ENCODE measurements at regions not wholly inside any gene's neighbourhood (a gene's known extent, or its start where the extent isn't known, plus 50 kb on each side); places are given as distances from the start of the nearest gene placed in this dataset.
"Not testable (repeated sequence)": the region's sequence is repeated elsewhere in the genome, so short reads cannot be mapped to it uniquely, and the experiment has no call there.

DNA sequence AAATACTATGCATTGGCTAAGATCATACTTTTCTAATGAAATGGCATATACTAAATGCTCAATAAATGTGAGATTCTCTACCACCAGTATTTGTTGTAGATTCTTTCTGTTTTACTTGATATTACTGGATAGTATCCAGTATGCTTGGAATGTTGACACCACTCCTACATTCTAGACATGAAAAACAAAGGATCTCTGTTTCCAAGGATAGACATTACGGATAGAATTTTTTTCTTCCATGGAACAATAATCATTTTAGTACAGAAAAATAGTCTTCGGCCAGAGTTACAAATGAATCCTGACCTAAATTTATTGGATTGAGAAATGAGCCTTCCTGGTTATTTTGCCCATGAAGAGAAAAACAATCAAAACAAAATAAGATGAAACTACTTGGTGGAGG is 258.2 kb upstream of the NT5E start:
- DNase-seq: no peak

DNA sequence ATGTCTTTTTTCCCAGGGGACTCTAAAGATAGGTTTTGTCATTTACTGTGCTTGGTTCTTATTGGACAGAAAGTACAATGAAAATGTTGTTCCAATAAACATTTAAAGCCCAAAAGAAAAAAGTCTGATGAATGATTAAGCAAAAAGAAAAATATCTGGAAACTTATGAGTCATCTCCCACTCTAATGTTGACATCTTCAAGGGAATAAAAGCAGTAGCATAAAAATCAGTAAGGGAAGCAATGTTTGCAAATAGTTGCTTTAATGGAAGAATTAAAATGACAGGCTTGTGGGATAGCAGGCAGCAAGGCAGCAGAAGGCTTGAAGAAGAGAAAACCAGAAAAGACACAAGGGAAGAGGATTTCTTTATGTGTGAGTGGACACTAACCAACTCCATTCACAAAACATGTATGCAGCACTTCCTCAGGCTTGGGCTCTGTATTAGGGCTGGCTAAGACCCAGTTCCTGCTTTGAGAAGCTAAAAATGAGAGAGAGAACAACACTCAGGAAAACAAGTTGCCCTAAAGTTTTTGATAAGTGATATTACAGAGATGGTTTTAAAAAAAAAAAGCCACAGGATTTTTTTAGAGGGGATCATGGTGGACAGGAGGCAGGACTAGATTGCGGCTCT is 263.2 kb upstream of the NT5E start:
- DNase-seq: no peak

DNA sequence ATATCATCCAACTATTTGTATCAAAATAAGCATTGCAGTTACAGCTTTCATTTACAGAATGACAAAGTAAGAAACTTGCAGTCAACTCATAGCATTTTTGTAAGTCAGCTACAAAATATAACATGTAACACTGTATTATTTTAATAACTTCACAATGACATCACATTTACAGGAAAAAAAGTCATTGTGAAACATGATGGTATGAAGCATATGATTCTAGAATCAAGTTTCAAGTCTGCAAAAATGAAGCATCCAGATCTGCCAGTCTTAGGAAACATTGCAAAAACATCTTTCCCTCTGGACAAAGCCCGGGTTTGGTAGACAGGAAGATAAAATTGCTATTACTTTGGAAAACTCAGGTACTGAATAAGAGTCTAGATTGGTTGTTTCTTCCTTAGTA is 263.9 kb upstream of the NT5E start:
- DNase-seq: no peak

DNA sequence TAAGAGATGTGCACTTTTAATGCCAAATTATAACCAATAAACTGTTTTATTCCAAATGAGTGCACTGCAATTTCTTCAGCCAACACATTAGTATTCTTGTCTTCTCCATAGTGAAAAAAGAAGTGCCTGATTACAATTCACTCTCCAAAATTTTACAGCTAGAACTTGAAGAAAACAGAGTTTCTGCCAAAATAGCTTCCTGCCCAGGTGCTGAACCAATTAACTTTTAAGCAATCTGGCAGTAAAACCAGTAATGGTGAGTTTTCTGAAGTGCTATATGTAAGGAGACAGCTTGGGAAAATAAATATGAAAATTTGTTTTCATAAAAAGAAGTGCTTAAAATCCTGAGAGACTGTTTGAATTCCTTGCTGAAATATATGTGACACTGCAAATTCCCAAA is 266.0 kb upstream of the NT5E start:
- DNase-seq: no peak

DNA sequence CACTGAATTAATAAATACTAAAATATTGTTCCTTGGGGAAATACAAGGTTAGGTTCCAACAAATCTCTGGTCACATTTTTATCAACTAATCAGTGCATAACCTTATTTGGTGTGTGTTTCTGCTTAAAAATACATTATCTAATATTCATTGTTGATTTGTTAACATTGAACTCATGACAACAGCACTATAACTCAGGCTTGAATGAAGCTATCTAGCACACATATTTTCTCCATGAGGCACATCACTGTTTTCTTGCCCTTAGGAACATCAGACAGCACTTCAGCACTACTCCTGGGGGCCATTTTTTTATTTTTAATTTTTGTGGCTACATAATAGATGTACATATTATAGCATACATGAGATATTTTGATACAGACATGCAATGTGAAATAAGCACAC is 277.2 kb upstream of the NT5E start:
- DNase-seq: no peak

DNA sequence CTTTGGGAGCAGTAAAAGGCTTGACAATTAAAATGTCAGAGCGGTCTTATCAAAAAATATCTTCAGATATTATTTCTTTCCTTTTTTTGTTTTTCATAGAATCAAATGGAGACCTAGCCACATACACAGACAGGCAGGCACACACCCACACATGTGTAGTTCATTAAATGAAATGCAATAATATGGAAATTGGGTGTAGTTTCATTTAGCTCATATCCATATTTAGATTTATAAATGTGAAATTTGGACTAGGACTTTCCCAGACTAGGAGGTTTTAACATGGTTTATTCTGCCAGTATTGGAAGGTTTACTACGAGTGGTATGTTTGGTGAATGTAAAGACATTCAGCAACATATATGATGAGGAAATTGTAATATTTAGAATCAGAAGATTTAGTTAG is 277.7 kb upstream of the NT5E start:
- no peak for DNase-seq

DNA sequence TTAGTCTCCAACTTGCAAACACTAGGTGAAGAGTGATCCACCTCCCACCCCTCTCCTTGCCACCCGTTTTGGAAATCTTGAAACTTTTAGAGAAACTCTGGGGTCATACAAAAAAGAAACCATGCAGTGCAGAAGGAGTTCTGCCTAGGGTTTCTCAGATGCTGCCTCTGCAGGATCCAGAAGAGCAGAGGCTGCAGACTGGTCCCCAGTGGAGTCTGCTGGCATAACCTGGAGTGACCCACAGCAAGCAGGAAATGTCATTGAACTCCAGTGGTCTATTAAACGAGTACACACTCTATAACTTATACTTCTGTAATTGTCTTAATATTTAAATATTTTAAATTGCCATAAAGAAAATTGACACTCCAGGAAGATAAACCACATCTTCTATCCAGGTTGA is 280.7 kb upstream of the NT5E start:
- DNase-seq: no peak

DNA sequence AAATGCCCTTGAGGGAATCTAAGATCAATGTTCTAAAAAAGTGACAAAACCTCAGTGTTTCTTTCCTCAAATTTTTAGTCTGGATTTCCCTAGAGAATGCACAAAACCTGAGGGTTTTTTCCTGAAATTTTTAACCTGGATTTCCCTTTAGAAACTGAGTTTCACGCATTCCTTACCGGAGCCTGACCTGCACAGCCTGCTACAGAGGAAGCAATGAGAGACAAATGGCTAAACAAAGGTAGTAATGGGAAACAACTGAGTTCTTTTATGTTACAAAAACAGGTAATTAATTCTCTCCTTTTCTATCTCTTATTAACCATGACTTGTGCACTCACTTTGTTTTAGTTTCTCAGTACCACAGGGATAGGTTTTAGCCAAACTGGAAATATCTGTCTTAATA is 281.7 kb upstream of the NT5E start:
- DNase-seq: no peak

DNA sequence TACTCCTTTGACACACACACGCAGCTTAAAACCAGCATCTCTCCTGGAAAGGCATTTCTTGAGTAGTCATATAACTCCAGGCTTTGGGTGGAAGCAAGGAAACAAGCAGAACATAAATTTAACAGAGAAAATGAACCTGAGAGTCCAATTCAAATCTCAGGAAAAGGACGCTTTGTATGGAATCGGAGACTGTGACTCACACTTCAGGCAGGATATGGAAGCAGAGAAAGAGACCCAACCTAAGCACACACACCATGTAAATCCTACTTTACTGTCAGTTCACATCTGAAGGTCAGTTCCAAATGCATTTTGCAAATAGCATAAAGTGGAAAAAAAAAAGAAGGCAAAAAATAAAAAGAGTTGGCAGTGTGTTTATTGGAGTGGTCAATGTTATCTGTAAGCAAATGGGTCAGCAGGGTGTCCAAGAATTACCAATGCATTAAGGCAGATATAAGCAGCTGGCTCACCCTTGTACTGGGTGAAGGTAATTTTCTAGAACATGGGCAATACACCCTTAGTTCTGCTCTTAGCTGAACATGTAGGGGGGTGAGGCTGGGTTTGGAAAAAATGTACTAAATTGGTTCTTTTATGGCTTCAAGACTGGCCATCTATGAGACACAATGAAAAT is 283.7 kb upstream of the NT5E start:
- no peak for DNase-seq

DNA sequence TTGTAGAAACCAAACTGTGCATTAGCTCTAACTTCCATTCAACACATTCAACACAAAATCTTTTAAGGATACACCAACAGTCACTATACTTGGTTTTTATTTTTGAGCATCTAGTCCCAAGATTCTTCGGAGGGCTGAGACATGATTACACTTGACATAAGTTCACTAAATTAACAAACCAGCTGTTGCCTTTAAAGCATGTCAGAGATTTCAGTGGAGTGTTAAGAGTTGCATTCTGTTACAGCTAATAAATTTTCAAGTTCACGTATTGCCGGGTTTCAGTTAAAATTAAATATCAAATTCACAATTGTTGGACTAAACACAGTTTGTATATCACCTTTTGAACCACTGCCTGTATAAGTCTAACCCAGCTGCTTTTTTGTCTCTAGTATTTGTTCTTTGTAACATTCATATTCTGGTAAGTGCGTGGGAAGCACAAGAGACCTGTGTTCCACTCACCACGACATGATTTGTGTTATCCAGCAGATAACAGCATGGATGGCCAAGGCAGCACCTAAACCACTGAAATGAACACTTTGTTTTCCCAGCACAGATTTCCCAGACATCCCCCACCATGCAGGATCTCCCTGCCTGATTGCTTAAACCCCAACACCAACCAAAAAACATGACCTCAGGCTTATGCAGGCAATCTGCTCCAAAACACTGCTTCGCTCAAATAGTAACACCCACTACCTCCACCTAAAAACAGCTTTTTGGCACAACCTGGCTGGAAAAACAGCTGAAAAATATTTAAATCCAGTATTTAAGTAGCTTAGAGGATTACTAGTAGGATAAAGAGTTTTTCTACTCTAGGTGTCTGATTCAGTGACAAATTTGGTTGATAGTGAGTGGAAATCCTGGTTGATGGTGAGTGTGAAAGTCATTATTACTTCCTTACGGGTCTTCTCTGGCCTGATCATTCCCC is 286.5 kb upstream of the NT5E start:
- no peak for DNase-seq

DNA sequence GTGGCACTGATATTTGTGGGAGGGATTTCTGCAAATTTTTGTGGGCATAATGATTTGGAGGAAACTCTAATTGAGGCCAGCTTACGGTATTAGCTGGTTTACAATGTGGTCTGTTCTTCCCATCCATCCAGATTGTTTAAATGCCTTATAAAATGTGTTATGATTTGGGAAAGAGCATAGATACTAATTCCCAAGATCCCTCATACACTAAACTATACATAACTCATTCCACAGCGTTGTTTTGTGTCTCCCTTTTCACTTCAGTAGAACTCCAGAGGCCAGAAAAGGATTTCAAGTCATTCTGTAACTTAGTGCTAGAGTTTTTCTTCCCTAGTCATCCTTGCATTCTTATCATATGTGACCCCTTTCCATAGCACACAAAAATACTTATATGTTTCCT is 292.6 kb upstream of the NT5E start:
- DNase-seq: no peak

DNA sequence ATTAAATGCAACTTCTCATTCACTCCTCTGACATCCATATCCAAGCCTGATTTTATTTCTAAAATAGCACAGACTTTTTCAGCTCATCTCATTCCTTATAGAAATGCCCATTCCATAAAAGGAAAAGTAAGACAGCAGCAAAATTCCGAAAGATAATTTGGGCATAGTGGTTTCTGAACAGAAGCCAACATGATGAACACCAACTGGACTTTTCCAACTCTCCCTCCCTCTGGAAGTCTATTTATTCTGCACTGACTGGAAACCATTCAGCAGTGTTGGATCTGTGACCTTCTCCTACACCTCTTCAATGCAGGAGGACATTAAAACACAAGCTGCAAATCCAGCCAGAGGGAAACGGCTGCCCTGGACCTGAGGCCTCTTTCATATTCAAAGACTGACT is 306.2 kb upstream of the NT5E start:
- DNase-seq: no peak

DNA sequence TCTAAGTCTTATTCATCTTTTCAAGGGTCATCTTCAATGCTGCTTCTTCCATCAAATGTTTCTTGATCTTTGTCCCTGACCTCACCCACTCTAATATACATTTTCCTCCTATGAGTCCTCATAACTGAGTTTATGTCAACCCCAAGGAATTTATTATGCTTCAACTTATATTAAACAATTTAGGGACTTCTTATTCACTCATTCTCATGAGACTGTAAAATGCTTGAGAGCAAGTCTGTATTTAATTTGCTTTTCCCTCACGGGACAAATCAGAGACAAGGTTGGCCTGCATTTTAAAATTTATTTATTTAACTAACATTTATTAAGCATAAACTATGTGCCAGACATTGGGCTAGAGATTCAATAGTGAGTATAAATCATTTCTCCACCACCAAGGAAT is 312.0 kb upstream of the NT5E start:
- DNase-seq: no peak

DNA sequence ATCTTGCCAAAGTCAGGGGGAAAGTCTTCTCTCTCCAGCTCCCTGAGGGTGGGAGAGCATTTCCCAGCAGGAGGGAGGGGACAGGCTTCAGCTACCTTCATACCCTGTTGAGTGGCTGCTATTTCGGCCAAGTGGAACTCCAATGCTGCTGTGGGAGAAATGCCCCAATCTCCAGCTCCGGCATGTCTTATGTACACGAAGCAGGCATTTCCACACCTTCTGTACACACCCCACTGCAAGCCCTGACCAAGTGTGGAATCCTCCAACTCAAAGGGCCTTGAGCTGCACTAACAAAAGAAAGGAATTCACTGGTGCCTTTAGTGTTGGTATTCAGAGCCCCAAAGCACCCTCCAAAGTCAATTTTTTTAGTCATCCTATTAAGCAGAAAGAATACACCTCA is 313.6 kb upstream of the NT5E start:
- no peak for DNase-seq

DNA sequence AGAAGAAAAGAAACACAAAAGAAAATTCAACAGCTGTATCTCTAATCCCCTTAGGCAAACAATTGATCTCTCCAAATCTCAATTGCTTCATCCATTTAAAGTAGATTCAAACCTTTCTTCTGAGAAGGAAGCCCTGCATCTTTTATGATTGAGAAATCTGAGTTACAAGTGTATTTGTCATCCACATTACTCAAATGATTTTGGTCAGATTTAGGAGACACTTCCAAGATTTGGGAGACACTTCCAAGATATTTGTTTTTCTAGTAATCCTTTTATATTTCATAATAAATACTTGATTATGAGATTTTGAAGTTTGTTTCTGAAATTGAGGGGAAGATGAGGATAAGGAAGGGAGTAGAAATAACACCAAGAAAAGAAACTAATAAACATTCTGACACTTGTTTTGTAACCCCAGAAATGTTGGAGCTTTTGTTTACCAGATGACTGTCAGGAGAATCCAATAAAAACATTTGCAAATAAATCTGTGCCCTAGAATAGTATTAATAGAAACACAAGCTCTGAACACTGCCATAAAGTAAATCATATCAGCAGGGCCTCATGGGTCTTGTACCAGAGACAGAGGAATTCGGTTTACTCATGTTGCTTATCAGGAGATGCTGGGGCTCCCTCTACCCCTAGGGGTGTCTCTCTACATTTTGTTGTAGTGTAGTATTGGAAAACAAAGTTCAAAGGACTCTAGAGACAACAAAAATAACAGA is 314.3 kb upstream of the NT5E start:
- no peak for DNase-seq

DNA sequence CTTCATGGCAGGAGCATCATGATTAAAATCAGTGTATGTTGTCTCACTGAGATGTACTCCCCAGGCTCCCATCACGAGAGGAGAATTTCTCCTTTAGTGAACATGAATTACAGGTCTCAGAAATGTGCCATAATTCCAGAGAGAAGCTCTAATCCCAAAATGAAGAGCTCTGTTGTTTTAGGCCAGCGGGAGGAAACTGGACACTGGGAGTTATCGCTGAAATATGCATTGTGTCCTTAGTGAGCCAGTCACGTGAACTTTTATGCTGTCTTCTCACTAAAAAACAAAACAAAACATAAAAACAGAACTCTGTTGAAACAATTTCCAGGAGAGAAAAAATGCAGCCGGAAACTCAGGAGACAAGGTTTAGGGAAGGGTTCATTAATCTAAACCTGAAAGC is 315.7 kb upstream of the NT5E start:
- DNase-seq: no peak

DNA sequence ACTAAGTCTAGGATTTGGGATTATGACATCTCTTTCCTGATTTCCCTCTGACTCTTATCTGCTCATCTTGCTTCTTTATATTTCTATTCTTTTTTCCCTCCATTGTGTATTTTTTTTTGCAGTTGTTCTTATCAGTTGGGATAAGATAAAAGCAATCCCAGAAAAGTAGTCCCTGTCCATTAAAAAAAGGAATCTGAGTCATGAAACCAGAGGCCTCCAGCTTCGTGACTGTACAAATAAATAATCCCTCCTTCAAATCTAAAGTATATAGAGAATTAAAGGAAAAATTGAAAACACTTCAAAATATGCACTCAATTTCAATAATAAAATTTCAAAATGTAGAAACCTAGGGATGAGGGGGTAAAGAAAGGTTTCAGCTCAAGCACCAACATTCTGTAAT is 317.8 kb upstream of the NT5E start:
- no peak for DNase-seq

DNA sequence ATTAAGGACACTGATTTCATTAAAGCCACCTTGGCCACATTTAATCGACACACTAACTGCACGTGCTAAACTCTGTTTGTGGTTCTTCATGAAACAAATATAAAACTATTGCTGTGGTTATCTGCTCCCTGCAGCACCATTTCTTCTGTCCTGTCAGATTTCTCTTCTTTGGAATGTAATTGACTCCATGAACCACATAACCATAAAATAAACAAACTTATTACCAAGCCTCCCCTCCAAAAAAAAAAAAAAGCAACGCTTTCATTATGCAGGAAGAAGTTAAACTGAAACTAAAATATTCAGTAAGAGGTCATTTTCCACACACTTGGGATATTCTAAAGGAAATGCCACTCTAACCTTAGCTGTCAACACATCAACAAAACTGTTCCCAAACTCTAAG is 319.1 kb upstream of the NT5E start:
- DNase-seq: no peak

DNA sequence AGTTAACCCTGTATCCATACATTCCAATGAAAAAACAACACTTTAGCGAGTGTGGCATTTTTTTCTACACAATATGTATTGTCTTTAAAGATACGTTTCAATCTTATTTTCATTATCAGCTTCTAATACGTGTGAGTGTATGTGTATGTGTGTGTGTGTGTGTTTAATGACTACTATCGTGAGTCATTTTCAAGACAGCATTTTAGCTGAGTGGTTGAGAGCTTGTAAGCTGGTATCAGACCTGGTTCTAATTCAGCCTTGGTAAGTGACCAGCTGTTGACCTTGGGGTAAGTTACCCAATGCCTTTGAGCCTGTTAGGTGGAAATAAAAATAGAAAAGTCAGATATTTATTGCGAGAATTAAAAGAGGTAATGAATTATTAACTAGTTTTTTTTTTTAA is 320.0 kb upstream of the NT5E start:
- no peak for DNase-seq

DNA sequence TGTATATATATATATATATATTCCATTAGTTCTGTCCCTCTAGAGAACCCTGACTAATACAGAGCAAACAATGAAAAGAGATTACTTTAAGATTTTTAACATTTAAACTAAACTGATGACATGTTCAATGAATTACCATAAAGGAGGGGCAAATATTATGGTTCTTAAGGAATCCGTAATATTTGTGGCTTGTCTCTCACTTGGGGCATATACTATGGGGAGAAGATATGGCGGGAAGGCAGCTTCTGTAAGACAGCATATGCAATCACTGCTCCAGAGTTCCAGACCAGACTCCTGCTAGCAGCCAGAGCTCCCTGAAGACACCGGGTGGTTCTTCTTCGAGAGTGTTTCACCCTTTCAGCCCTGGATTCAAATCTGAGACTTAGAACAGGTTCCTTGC is 321.1 kb upstream of the NT5E start:
- no peak for DNase-seq

DNA sequence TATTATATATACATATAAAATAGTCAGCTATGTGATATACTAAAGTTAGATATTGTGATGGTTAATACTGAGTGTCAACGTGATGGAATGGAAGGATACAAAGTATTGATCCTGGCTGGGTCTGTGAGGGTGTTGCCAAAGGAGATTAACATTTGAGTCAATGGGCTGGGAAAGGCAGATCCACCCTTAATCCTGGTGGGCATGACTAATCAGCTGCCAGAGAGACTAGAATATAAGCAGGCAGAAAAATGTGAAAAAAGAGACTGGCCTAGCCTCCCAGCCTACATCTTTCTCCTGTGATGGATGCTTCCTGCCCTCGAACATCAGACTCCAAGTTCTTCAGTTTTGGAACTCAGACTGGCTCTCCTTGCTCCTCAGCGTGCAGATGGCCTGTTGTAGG is 321.6 kb upstream of the NT5E start:
- not testable (repeated sequence) for DNase-seq

DNA sequence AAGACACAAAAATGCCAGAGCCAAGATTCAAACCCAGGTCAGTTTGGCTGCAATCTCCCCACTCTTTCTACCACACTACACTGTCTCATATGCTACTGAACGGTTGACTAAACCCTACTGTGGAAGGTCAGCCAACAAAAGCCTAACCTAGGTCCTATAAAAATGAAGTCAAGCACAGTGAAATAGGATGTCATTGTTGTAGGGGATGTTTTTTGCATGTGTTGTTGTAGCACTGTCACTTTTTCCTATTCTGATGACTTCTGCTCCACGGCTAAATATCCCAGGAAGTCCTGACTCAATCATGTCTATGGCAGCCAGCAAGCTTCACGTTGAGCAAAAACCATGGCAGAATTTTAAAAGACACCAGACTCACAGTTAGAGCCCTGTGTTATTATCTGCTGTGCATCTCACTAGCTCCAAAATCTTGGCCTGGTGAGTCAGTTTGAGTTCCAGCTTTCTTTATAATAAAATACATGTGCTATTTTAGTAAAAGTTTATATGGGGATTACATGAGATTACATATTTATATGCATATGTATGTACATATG is 322.1 kb upstream of the NT5E start:
- DNase-seq: no peak

DNA sequence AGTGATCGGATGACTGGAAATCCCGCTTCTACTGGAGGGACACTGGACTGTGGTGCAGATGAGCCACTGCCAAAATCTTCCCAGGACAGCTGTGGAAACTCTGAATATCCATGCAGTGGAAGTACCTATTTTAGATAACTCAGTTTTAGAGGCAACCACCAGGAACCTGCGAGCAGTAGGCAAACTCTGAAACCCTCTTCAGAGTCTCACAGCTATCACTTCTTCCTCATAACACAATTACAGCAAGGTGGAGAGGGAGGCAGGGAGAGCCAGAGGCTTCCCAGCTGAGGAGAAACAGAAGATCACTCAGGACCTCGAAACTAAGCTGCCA is 322.8 kb upstream of the NT5E start:
- no peak for DNase-seq

All from CD4-positive, alpha-beta T cell treated with Interleukin-4 for 1 hour (primary cell).